ENCODE measurements at regions not wholly inside any gene's neighbourhood (a gene's known extent, or its start where the extent isn't known, plus 50 kb on each side); places are given as distances from the start of the nearest gene placed in this dataset.

- TF ChIP-seq MEIS2 (IDR thresholded peaks at IDR 0.05; ENCODE audit: partially characterized antibody), result no peak
- TF ChIP-seq CCAR2 (IDR thresholded peaks at IDR 0.05; ENCODE audit: low read depth, low read length), result no peak
- TF ChIP-seq ZFX (CRISPR knock-in tag; IDR thresholded peaks at IDR 0.05), result no peak
- TF ChIP-seq SIRT6 (IDR thresholded peaks at IDR 0.05; ENCODE audit: low read depth, low read length), result no peak
Observed at GRCh38 chr2:196587739-196588138, 51.8 kb upstream of the CCDC150 start.
